ENCODE measurements at regions not wholly inside any gene's neighbourhood (a gene's known extent, or its start where the extent isn't known, plus 50 kb on each side); places are given as distances from the start of the nearest gene placed in this dataset.

GRCh38 chr20:40343390-40343789 is 345.6 kb downstream of the MAFB start:
- H3K27me3 ChIP-seq, result no peaks in the 10 kb centered on the region
- no peaks in the 10 kb centered on the region for H3K4me1 ChIP-seq
- no peak for DNase-seq
- TF ChIP-seq POLR2AphosphoS5 (IDR thresholded peaks at IDR 0.05) (no peak), POLR2A (IDR thresholded peaks at IDR 0.05) (no peak), CTCF (IDR thresholded peaks at IDR 0.05) (no peak), EP300 (IDR thresholded peaks at IDR 0.05) (no peak)
- no peaks in the 10 kb centered on the region for H3K36me3 ChIP-seq
- no peak overlapping the region for H3K27ac ChIP-seq
- intact Hi-C loops (cut with DNase I), result no loop called here
- no peak overlapping the region for H3K4me3 ChIP-seq
- H3K9me3 ChIP-seq, result peaks cover 0 to 7% (median 2%) of the 10 kb centered on the region in 4 donors

- Histone ChIP-seq H3K36me3 (no peaks in the 10 kb centered on the region), H3K4me1 (no peaks in the 10 kb centered on the region), H3K4me3 (no peak overlapping the region), H3K27me3 (no peaks in the 10 kb centered on the region), H3K9me3 (peaks cover 0 to 7% (median 2%) of the 10 kb centered on the region in 4 donors), H3K27ac (no peak overlapping the region)
- DNase-seq, result no peak
- intact Hi-C loops (cut with DNase I), result no loop called here
- TF ChIP-seq CTCF (IDR thresholded peaks at IDR 0.05) (no peak), EP300 (IDR thresholded peaks at IDR 0.05) (no peak), POLR2AphosphoS5 (IDR thresholded peaks at IDR 0.05) (no peak), POLR2A (IDR thresholded peaks at IDR 0.05) (no peak)
These were observed 347.5 kb downstream of the MAFB start for GRCh38 chr20:40341561-40341960.

GRCh38 chr20:40339661-40340449 is 349.2 kb downstream of the MAFB start:
- intact Hi-C loops (cut with DNase I), result no loop called here
- peak; percentile 78 for DNase-seq
- no peak overlapping the region for H3K4me3 ChIP-seq
- H3K27me3 ChIP-seq, result no peaks in the 10 kb centered on the region
- H3K9me3 ChIP-seq, result peaks cover 0 to 7% (median 0%) of the 10 kb centered on the region in 4 donors
- no peaks in the 10 kb centered on the region for H3K4me1 ChIP-seq
- peak overlapping the region in 1 of 4 donors; percentile 33 for H3K27ac ChIP-seq
- TF ChIP-seq POLR2AphosphoS5 (IDR thresholded peaks at IDR 0.05), result peak in 1 of 4 donors; percentile 7
- TF ChIP-seq EP300 (IDR thresholded peaks at IDR 0.05), result peak in 1 of 4 donors; percentile 32
- TF ChIP-seq CTCF (IDR thresholded peaks at IDR 0.05), result no peak
- TF ChIP-seq POLR2A (IDR thresholded peaks at IDR 0.05), result no peak
- no peaks in the 10 kb centered on the region for H3K36me3 ChIP-seq
- WGBS, 2 donors, result 74 to 87% methylated on average over 2 of the region's 2 CpGs

GRCh38 chr20:40336533-40336932 is 352.5 kb downstream of the MAFB start:
- H3K36me3 ChIP-seq, result no peaks in the 10 kb centered on the region
- H3K27me3 ChIP-seq, result no peaks in the 10 kb centered on the region
- H3K27ac ChIP-seq, result no peak overlapping the region
- no peaks in the 10 kb centered on the region for H3K4me1 ChIP-seq
- DNase-seq, result no peak
- TF ChIP-seq CTCF (IDR thresholded peaks at IDR 0.05), result no peak
- no peak for TF ChIP-seq POLR2A (IDR thresholded peaks at IDR 0.05)
- TF ChIP-seq POLR2AphosphoS5 (IDR thresholded peaks at IDR 0.05), result no peak
- no peak for TF ChIP-seq EP300 (IDR thresholded peaks at IDR 0.05)
- WGBS, 2 donors, result 87 to 91% methylated on average over 1 of the region's 1 CpG
- no peaks in the 10 kb centered on the region for H3K9me3 ChIP-seq
- intact Hi-C loops (cut with DNase I), result no loop called here
- H3K4me3 ChIP-seq, result no peak overlapping the region

All from sigmoid colon (tissue), 6 donors.